GM19452 (cell line): ENCODE measurements at regions not wholly inside any gene's neighbourhood (a gene's known extent, or its start where the extent isn't known, plus 50 kb on each side); places are given as distances from the start of the nearest gene placed in this dataset.

Experiments
- ATAC-seq: cut with Tn5 transposase; IDR thresholded peaks from one replicate; pipeline ENCODE4 v1.9.1; 2021; ENCODE audit not compliant: unreplicated experiment

DNA sequence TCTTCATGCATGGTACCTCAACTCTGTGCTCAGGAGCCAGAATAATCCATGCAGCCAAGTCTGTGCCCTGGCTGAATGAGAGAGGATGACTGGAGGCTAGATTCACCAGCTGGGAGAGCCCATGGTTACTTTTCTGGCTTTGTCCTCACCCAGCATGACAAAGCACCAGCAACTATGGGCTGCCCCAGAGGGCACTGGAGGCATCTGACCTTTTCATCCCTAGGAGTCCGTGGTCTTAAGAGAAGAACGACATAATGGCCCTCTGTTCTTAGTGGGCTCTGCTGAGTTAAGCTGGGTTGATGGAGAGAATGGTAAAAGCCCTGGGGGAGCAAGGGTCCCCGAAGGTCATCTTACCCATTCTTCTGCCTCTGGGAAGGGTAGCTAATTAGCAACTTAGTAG is 54.6 kb upstream of the TNP1 start:
- ATAC-seq, result no peak

GRCh38 chr2:216911886-216912285 is 52.0 kb upstream of the TNP1 start:
- ATAC-seq, result no peak

GRCh38 chr2:216911008-216911407 is 51.1 kb upstream of the TNP1 start:
- no peak for ATAC-seq

DNA sequence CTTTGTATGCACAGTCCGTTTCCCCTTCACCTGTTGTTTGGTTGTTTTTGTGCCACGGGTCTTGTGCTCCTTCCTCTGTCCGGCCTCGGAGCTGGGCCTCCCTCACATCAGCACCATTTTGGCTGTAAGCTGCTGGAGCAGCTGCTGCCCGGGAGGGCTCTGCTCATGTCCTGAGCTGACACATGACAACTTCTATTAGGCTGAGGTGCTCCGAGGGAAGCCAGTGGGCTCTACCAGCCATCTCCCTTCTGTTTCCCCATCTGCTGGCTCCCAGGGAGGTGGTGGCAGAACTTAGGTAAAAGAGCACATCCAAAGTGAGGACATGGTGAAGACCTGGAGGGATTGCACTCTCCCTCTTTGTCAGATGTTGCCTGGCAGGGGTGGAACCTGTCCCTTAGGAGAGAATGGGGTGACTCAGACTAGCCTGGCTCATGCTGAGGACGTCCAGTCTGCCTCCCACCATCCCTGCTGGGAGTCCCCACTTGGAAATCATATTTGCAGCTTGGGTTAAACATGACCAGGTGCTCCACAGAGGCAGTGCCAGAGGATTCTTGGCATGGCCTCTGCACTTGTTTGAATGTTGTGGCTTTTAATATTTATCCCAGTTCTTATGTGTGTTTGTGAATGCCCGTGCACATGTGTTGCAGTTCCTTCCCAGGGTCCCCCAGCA is 49.8 kb upstream of the TNP1 start:
- ATAC-seq, result no peak
